WTC11 (cell line): ENCODE measurements at regions not wholly inside any gene's neighbourhood (a gene's known extent, or its start where the extent isn't known, plus 50 kb on each side); places are given as distances from the start of the nearest gene placed in this dataset.

Experiments used
- ATAC-seq: fragments of 200-7000 bp; cut with Tn5 transposase; 2 replicates; pipeline ENCODE4 v1.10.0; 2021; ENCODE audit warnings: mild to moderate bottlenecking, moderate library complexity
- CTCF ChIA-PET: fragments of 300-600 bp; sonication (Branson Sonifier 250); formaldehyde crosslinking; loops from one replicate; lab custom pipeline; 2021; ENCODE audit warnings: antibody characterized with exemption; lab: Charles Lee
- POLR2A ChIA-PET: fragments of 350-600 bp; sonication (Branson Sonifier 250); formaldehyde crosslinking; loops from one replicate; lab custom pipeline; 2021; ENCODE audit warnings: antibody characterized with exemption; lab: Charles Lee
- DNase-seq: peaks from one replicate; pipeline ENCODE4 v3.0.0; 2021; ENCODE audit warnings: low spot score
- H3K27ac Mint-ChIP-seq: 2 replicates; pipeline ENCODE4 v1.8.0; 2021; ENCODE audit warnings: mixed read lengths
- H3K27me3 Mint-ChIP-seq: 2 replicates; pipeline ENCODE4 v1.8.0; 2021; ENCODE audit warnings: low read depth, mild to moderate bottlenecking, moderate library complexity, mixed read lengths
- H3K36me3 Mint-ChIP-seq: 2 replicates; pipeline ENCODE4 v1.8.0; 2021; ENCODE audit warnings: mixed read lengths
- H3K4me1 Mint-ChIP-seq: 2 replicates; pipeline ENCODE4 v1.8.0; 2022; ENCODE audit warnings: mixed read lengths
- H3K4me3 Mint-ChIP-seq: 2 replicates; pipeline ENCODE4 v1.8.0; 2021; ENCODE audit warnings: mild to moderate bottlenecking, moderate library complexity, mixed read lengths
- H3K9me3 Mint-ChIP-seq: 2 replicates; pipeline ENCODE4 v1.8.0; 2021; ENCODE audit warnings: mixed read lengths
- ATF2 ChIP-seq: sonication (generic); formaldehyde crosslinking; IDR thresholded peaks from 2 replicates; pipeline ENCODE4 v1.8.1; 2022; ENCODE audit warnings: low read depth, missing genetic modification reagents, borderline replicate concordance
- CTCF ChIP-seq: fragments of 200-600 bp; IDR thresholded peaks from 2 replicates; pipeline ENCODE4 v1.8.0; 2022; ENCODE audit warnings: antibody characterized with exemption
- E2F5 ChIP-seq: sonication (generic); formaldehyde crosslinking; IDR thresholded peaks from 2 replicates; pipeline ENCODE4 v1.8.1; 2022; ENCODE audit warnings: mild to moderate bottlenecking, moderate library complexity, missing genetic modification reagents
- ERG ChIP-seq: fragments of 250-450 bp; sonication (Bioruptor Pico); IDR thresholded peaks from 2 replicates; pipeline ENCODE4 v1.8.0; 2021; ENCODE audit warnings: mild to moderate bottlenecking
- FOXJ3 ChIP-seq: sonication (generic); formaldehyde crosslinking; IDR thresholded peaks from 2 replicates; pipeline ENCODE4 v1.9.0; 2021; ENCODE audit warnings: missing genetic modification reagents, mild to moderate bottlenecking, borderline replicate concordance
- FOXK1 ChIP-seq: sonication (generic); formaldehyde crosslinking; IDR thresholded peaks from 2 replicates; pipeline ENCODE4 v1.8.0; 2022; ENCODE audit warnings: mild to moderate bottlenecking, moderate library complexity, missing genetic modification reagents
- GABPB1 ChIP-seq: sonication (generic); formaldehyde crosslinking; IDR thresholded peaks from 2 replicates; pipeline ENCODE4 v1.8.1; 2023; ENCODE audit warnings: mild to moderate bottlenecking, missing genetic modification reagents
- GTF2I ChIP-seq: fragments of 250-450 bp; sonication (Bioruptor Pico); conservative IDR thresholded peaks from 2 replicates; pipeline ENCODE4 v1.4.0; 2021; ENCODE audit warnings: mild to moderate bottlenecking
- IRF1 ChIP-seq: sonication (generic); formaldehyde crosslinking; IDR thresholded peaks from 2 replicates; pipeline ENCODE4 v1.8.0; 2023; ENCODE audit warnings: missing genetic modification reagents
- JUN ChIP-seq: sonication (generic); formaldehyde crosslinking; IDR thresholded peaks from 2 replicates; pipeline ENCODE4 v1.8.0; 2023; ENCODE audit warnings: mild to moderate bottlenecking, missing genetic modification reagents
- MAX ChIP-seq: sonication (generic); formaldehyde crosslinking; IDR thresholded peaks from 2 replicates; pipeline ENCODE4 v1.8.0; 2022; ENCODE audit warnings: mild to moderate bottlenecking, missing genetic modification reagents
- MXD4 ChIP-seq: fragments of 250-450 bp; sonication (Bioruptor Pico); IDR thresholded peaks from 2 replicates; pipeline ENCODE4 v1.8.0; 2021; ENCODE audit warnings: mild to moderate bottlenecking, moderate library complexity, borderline replicate concordance
- NFATC4 ChIP-seq: fragments of 250-450 bp; sonication (Bioruptor Pico); IDR thresholded peaks from 2 replicates; pipeline ENCODE4 v1.9.0; 2021; ENCODE audit warnings: mild to moderate bottlenecking
- NR3C1 ChIP-seq: sonication (generic); formaldehyde crosslinking; conservative IDR thresholded peaks from 2 replicates; pipeline ENCODE4 v1.8.1; 2023; ENCODE audit warnings: low read depth, mild to moderate bottlenecking, missing genetic modification reagents
- PREB ChIP-seq: sonication (generic); formaldehyde crosslinking; IDR thresholded peaks from 2 replicates; pipeline ENCODE4 v1.8.1; 2022; ENCODE audit warnings: mild to moderate bottlenecking, missing genetic modification reagents, moderate library complexity, borderline replicate concordance
- TEAD4 ChIP-seq: sonication (generic); formaldehyde crosslinking; IDR thresholded peaks from 2 replicates; pipeline ENCODE4 v1.8.0; 2022; ENCODE audit warnings: mild to moderate bottlenecking, missing genetic modification reagents
- TP53 ChIP-seq: sonication (generic); formaldehyde crosslinking; IDR thresholded peaks from 2 replicates; pipeline ENCODE4 v1.8.1; 2023; ENCODE audit warnings: mild to moderate bottlenecking, missing genetic modification reagents
- USF1 ChIP-seq: sonication (generic); formaldehyde crosslinking; IDR thresholded peaks from 2 replicates; pipeline ENCODE4 v1.8.0; 2022; ENCODE audit warnings: mild to moderate bottlenecking, missing genetic modification reagents
- ZNF423 ChIP-seq: fragments of 250-450 bp; sonication (Bioruptor Pico); IDR thresholded peaks from 2 replicates; pipeline ENCODE4 v2.1.2; 2022; ENCODE audit warnings: mild to moderate bottlenecking, moderate library complexity

GRCh38 chr18:32875625-32876024, 102.8 kb upstream of the KLHL14 start (continued):
- TF ChIP-seq CTCF: no peak
- no peak for TF ChIP-seq E2F5 (CRISPR knock-in tag)
- TF ChIP-seq NFATC4 (CRISPR knock-in tag): no peak
- TF ChIP-seq IRF1: no peak
- TF ChIP-seq GABPB1 (CRISPR knock-in tag): no peak
- TF ChIP-seq MAX (CRISPR knock-in tag): no peak

GRCh38 chr18:32871786-32872185, 99.0 kb upstream of the KLHL14 start:
- no peaks in the 10 kb centered on the region for H3K27me3 Mint-ChIP-seq
- H3K4me3 Mint-ChIP-seq: no peak overlapping the region
- H3K4me1 Mint-ChIP-seq: peaks cover 23% of the 10 kb centered on the region
- no peaks in the 10 kb centered on the region for H3K36me3 Mint-ChIP-seq
- DNase-seq: no peak
- no peak overlapping the region for H3K27ac Mint-ChIP-seq
- ChIA-PET POLR2A (no interaction called here), CTCF (no interaction called here)
- H3K9me3 Mint-ChIP-seq: peaks cover 15% of the 10 kb centered on the region
- no peak for TF ChIP-seq TEAD4 (CRISPR knock-in tag)
- no peak for TF ChIP-seq PREB
- TF ChIP-seq ERG (CRISPR knock-in tag): no peak
- TF ChIP-seq CTCF: no peak
- no peak for TF ChIP-seq ATF2 (CRISPR knock-in tag)
- no peak for TF ChIP-seq FOXK1
- no peak for TF ChIP-seq JUN (CRISPR knock-in tag)
- no peak for TF ChIP-seq GTF2I
- TF ChIP-seq TP53: no peak
- TF ChIP-seq NR3C1 (CRISPR knock-in tag): no peak
- TF ChIP-seq USF1 (CRISPR knock-in tag): no peak
- no peak for TF ChIP-seq MXD4
- TF ChIP-seq FOXJ3 (CRISPR knock-in tag): no peak
- TF ChIP-seq ZNF423: no peak
- ATAC-seq: no peak
